NCI-H1436 (cell line): ENCODE measurements at regions not wholly inside any gene's neighbourhood (a gene's known extent, or its start where the extent isn't known, plus 50 kb on each side); places are given as distances from the start of the nearest gene placed in this dataset.
"Not testable (repeated sequence)": the region's sequence is repeated elsewhere in the genome, so short reads cannot be mapped to it uniquely, and the experiment has no call there.

ENCODE experiments used
- DNase-seq: peaks from one replicate; lab custom pipeline; 2025; lab: John Stamatoyannopoulos, UW

DNA sequence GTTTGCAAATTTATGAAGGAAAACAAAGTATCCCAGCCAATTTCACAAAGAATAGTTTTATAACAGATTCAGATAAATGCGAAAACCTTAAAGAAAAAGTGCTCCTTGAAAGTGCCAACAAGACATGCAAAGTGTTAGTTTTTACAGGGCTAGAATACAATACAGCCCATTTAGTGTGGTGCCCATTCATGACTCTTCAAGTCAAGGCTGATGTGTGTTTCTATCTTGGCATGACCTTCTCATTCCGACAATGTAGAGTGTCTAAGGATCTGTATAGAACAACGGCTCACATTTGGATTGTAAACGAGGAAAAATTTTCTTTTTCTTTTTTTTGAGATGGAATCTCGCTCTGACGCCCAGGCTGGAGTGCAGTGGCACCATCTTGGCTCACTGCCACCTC, 205.2 kb upstream of the SEMA6A start:
- DNase-seq, result no peak

- no peak for DNase-seq
Observed at GRCh38 chr5:116778651-116779280, 204.1 kb upstream of the SEMA6A start.

GRCh38 chr5:116778032-116778431, 203.4 kb upstream of the SEMA6A start:
- DNase-seq, result no peak

DNA sequence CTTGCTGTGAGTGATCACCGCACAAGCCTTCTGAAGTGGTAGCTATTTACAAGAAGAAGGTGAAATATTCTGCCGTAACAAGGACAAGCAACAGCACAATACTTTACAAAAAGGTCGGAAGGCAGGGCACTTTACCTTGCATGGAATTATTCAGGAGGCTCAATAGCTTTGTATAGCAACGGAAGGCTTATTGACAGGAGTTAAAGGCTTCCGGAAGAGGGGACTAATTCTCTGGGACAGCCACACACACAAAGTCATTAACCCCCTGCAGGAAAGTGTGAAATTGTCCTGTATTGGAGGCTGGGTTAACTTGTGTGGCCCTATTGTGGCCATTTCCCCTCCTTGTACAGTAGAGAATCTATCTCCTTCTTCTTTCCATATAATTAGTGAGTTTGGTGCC, 199.3 kb upstream of the SEMA6A start:
- DNase-seq, result no peak

DNA sequence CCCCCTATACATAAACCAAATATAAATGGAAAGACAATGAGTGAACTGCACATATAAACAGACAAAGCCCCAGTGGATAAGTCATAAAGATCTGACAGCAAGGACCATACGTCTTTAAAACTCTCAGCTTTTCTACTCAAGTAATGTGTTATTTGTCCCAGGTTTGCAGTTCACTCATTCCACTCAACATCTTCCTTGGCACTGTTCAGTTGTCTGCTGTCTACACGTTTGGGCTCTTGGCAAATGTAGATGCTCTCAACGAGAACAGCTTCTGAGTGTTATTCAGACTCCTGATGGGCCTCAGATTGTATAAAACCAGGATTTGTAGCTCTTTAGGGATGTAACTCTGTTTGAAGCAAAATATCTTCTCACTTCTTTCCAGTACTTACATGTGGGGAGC, 198.2 kb upstream of the SEMA6A start:
- no peak for DNase-seq

DNA sequence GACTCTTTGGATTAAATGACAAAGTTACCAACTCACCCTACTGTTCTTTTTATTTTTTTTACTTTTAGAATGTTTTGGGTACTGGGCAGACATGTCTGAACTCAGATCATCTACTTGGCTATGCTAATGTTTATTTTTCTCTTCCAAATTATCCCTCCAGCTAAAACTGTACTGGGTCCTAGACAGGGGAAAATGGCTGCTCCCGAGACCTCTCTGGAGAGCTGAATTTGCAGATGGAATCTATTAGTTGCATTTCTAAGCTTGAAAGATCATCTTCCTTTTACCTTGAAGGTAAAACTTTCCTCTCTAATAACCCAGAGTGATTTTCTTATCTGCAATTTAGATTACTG, 197.5 kb upstream of the SEMA6A start:
- DNase-seq, result no peak

DNA sequence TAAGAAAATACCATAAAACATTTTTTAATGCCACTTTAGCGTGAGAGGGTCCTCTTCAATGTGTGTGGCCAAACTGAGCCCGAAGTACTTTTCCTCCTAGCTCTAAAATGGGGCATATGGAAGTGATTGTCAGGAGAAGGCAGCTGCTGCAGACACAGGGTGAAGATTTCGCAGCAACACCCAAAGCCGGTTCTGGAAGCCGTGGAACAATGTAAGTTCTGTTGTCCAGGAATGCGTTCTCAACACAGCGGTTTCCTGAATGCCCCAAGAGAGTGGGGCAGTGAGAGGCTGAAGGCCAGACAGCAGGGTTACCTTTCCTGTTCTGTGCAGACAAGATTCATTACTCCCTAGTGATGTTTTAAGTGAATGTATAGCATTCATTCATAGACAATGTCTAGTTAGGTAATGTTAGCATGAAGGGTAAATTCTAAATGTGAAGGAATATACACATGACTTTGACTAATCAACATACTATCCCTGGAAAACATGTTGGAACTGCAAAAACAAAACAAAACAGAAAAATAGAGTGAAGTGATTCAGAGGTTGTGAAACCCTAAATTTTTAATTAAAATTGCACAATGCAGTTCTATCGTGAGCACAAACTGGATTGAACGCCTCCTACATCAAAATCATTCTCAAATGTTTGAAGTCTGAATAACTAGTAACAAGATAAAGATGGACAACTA, 197.0 kb upstream of the SEMA6A start:
- no peak for DNase-seq

GRCh38 chr5:116769953-116770352, 195.3 kb upstream of the SEMA6A start:
- DNase-seq, result not testable (repeated sequence)

GRCh38 chr5:116769470-116769869, 194.8 kb upstream of the SEMA6A start:
- DNase-seq, result no peak

DNA sequence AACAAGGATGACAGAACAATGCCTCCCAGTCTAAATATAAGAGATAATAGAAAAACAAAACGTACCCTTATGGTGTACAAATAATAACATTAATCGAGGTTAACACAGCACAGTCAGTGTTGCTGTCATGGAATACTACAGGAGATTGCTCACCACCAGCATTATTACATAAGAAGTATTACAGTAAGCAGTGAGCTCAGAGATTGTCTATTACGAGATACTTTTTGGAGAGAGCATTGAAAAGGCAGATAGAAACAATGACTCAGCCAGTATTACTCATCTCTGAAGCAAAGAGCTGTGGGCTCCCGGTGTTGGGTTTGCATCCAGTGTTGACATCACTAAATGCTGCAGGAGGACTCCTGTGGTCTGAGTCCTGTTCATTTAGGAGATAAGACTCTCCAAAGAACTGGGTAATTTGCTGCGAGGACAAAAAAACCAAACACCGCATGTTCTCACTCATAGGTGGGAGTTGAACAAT, 191.9 kb upstream of the SEMA6A start:
- DNase-seq, result no peak

DNA sequence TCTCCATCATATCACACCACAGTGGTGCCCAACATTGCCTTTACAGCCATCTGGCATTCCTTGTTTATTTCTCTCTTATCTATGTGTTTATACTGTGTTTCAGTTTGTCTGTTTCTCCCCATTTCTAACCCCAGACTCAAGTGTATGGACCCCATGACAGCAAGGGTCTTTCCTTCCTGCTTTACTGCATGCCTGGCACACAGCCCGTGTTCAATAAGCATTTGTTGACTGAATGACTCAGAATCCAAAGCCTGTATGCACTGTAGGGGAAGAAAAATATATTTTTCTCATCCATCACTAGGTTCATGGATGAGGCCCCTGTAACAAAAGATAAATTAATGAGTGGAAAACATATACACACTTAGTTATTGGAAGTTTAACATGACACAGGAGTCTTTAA, 190.8 kb upstream of the SEMA6A start:
- no peak for DNase-seq

- DNase-seq, result no peak
Observed at GRCh38 chr5:116764941-116765340, 190.3 kb upstream of the SEMA6A start.

DNA sequence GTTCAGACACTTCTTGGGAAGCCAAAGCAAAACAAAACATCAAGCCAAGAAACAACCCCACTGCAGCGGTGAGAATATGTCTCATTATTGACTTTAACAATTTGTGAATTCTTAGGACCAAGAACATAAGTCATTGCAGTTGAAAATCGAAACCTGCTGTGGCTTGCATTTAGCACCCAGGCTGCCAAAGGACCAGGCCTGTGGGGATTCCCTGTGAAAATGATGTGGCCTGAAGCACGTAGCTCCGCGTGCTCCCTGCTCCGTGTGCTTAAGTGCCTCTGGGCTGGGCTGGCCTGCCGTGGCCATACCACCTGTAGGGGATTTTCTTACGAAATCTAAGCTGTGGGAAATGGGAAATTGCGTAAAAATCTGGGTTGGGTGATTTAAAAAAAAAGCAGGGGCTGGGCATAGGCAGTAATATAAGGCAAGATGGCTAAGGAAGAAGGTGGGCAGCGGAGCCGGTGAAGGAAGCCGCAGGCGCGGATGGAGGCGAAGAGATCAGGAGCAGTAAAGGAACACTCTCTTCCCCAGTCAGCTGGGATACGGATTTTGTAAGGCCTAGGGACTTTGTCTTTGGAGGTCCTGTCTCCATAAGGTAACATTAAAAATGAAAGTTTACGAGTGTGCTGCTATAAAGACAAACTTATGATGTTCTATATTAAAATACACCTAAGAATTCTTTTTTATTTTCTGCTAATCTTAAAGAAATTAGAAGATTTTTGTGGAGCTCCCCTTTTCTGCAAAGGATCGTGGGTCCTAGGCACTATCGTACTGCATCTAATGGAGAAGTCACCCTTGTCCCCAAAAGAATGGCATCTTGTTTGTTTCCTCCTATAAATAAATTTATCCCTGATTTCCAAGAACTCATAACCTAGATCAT, 189.6 kb upstream of the SEMA6A start:
- DNase-seq, result no peak

DNA sequence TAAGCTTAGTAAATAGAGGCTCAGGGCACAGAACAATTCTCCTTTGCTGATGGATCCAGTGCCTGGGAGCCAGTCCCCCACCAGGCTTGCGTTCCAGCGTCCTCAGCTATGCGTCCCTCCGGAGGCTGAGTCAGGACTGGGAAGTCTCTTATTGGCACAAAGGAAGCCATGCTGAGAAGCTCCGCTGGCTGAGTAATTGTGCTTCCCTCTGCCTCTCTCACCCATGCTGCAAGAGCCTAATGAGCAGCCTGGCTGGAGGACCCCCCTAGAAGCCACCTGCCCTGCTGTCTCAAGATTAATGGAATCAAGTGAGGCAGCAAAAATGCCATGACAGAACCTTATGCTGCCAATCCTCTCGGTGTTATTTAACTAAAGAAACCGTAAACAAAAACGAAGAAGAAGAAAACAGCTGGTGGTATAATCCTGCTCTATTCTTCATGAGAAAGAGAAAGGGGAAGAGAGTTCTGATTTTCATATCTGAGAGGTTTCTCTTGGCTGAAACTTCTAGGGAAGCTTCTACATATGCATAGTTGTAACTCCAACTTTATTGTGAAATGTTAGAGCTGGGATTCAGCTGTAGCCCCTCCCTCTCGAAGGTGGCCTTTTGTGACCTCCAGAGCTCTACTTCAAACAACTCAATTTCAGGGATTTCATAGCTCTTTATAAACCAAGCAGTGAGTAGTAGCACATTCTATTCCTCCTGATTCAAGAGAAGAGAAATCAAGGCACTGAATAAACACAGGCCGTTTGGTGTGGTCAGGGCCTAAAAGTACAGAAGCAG, 185.4 kb upstream of the SEMA6A start:
- no peak for DNase-seq

GRCh38 chr5:116757326-116757725, 182.7 kb upstream of the SEMA6A start:
- DNase-seq, result no peak

GRCh38 chr5:116756531-116756930, 181.9 kb upstream of the SEMA6A start:
- DNase-seq, result no peak

DNA sequence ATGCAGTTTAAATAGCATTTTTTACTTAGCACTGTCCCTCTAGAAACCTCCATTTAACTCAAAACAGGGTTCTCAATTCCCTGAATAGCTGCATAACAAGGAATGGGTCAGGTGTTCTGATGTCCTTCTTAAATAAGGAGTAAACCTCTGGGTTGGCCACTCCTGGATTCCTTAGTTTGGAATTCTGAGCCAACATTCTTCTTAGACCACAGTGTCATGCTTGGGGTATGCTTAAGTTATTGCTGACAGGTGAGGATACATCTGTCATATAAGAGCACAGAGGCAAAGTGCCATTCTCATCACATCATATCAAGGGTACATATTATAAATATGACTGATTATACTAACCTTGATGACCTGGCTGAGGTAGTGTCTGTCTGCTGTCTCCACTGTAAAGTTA, 179.9 kb upstream of the SEMA6A start:
- DNase-seq, result no peak

DNA sequence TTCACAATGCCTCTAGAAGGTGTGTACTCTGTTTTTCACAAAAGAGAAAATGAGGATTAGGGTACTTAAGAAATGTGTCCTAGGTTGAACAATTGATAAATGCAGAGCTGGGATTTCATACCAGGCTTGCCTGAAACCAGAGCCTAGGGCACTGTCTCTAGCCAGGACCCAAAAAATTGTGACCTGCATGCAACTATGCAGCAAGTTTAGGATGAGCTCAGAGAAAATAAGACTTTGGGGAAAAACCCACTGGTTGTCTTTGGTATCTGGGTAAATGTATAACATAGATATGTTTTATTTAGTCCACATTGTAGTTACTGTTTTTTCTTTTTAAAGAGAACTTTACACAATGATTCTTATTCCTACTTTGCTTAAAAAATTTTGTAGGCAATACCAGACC, 177.1 kb upstream of the SEMA6A start:
- no peak for DNase-seq

GRCh38 chr5:116750631-116751580, 176.3 kb upstream of the SEMA6A start:
- no peak for DNase-seq

DNA sequence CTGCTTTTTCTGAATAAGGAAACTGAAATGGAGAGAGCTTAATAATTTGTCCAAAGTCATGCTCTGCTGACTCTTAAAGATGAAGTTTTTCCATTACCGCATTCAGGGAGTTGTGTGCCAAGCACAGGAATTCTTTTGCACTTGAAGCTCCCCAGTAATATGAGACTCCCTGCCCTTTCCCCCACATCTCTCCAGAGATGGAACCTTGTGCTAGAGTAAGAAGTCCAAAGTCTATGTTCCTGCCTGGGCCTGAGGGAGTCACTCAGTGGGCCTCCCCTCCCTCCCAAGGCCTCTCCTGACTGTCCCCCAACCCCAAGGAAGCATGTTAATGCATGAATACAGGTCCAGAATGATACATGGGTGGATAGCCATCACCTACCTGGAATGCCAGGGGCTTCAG, 173.3 kb upstream of the SEMA6A start:
- DNase-seq, result no peak

- DNase-seq, result no peak
Observed at GRCh38 chr5:116746668-116747067, 172.0 kb upstream of the SEMA6A start.
